Neural cell (in vitro differentiated cells): ENCODE measurements at regions not wholly inside any gene's neighbourhood (a gene's known extent, or its start where the extent isn't known, plus 50 kb on each side); places are given as distances from the start of the nearest gene placed in this dataset.

Source experiments
- EZH2 ChIP-seq: fragments of 200-600, 300-800 bp; shearing (Covaris generic), sonication (generic); IDR thresholded peaks from 2 replicates; pipeline ENCODE4 v1.6.1; 2014; ENCODE audit warnings: antibody characterized with exemption, low read length, borderline replicate concordance, mild to moderate bottlenecking; ENCODE audit not compliant: insufficient read depth, poor library complexity, severe bottlenecking
- POLR2AphosphoS5 ChIP-seq: IDR thresholded peaks from 2 replicates; pipeline ENCODE4 v1.6.1; 2012
- TAF1 ChIP-seq: IDR thresholded peaks from 2 replicates; pipeline ENCODE4 v1.6.1; 2012; ENCODE audit warnings: low read depth

DNA sequence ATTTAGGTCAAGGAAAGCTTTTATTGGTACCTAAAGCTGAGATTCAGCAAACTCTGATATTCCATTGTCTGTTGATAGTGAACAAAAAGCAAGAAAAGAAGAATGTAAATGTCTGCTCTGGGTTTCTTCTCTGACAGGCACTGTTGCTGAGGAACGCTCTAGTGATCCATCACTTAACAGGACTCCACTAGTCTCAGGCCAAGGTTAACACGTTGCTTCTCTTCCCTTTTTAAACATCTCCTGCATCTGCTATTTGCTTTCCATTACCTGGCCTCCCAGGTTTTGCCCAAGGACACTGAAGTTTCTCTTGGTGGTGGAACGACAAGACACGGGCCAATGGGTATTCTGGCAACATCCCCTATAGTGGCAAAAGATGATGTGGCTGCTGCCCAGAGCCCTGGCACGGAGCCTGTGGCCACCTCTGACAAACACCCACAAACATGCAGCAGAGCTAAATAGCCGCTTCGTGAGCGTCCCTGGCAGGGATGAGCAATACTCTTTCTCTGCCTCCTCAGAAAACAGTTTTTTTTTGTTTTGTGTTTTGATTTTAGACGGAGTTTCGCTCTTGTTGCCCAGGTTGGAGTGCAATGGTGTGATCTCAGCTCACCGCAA, 97.8 kb upstream of the AKAP13 start:
- TF ChIP-seq EZH2 (no peak), POLR2AphosphoS5 (no peak), TAF1 (no peak)
